ENCODE measurements at regions not wholly inside any gene's neighbourhood (a gene's known extent, or its start where the extent isn't known, plus 50 kb on each side); places are given as distances from the start of the nearest gene placed in this dataset.

DNA sequence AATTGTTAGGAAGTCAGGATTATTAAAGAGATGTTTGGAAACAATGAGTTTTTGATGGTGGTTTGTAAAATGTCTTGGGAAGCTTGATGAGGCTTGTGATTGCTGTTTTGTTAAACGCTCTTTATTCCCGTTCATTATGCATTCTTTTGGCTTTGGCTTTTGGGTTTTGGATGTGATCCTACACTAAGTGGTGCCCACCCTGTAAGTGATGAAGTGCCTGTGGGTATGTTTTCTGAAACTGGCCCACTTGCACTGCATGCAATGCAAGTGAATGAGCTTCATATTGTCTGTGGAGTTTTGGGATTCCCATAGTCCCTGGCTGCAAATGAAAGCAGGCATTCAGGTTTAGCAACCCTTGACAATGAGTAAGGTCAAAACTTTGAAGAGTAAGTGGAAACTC is 1035.5 kb upstream of the WWC1 start:
- DNase-seq, result no peak
- Histone ChIP-seq H3K9me3 (no peaks in the 10 kb centered on the region), H3K27me3 (no peaks in the 10 kb centered on the region), H3K4me1 (no peaks in the 10 kb centered on the region), H3K4me3 (ENCODE audit: low read depth, low read length) (no peak overlapping the region), H3K36me3 (no peaks in the 10 kb centered on the region)
- TF ChIP-seq, protein P1, sequence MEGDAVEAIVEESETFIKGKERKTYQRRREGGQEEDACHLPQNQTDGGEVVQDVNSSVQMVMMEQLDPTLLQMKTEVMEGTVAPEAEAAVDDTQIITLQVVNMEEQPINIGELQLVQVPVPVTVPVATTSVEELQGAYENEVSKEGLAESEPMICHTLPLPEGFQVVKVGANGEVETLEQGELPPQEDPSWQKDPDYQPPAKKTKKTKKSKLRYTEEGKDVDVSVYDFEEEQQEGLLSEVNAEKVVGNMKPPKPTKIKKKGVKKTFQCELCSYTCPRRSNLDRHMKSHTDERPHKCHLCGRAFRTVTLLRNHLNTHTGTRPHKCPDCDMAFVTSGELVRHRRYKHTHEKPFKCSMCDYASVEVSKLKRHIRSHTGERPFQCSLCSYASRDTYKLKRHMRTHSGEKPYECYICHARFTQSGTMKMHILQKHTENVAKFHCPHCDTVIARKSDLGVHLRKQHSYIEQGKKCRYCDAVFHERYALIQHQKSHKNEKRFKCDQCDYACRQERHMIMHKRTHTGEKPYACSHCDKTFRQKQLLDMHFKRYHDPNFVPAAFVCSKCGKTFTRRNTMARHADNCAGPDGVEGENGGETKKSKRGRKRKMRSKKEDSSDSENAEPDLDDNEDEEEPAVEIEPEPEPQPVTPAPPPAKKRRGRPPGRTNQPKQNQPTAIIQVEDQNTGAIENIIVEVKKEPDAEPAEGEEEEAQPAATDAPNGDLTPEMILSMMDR (IDR thresholded peaks at IDR 0.05; ENCODE audit: low read depth, low read length), result no peak

DNA sequence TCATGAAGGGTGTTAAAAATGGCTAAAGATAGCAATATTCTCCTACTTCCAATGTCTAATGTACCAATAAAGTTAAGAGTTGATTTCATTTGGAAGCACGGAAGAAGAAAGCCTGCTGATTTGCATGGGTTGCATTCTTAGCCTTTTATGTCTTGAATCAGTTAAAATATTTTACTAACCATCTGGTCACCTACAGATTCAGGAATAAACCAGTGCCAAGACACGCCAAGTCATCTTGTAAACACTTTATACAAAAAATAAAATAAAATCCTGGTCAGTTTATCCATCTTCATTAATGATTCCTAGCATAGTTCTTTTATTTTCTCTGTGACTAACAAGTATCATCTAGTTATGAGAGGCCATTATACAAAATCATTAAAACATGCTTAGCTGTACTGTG is 1031.6 kb upstream of the WWC1 start:
- no peaks in the 10 kb centered on the region for H3K36me3 ChIP-seq
- no peak overlapping the region for H3K4me3 ChIP-seq (ENCODE audit: low read depth, low read length)
- H3K27me3 ChIP-seq, result no peaks in the 10 kb centered on the region
- TF ChIP-seq, protein P1 (IDR thresholded peaks at IDR 0.05; ENCODE audit: low read depth, low read length), result no peak
- no peaks in the 10 kb centered on the region for H3K4me1 ChIP-seq
- H3K9me3 ChIP-seq, result no peaks in the 10 kb centered on the region
- DNase-seq, result no peak

DNA sequence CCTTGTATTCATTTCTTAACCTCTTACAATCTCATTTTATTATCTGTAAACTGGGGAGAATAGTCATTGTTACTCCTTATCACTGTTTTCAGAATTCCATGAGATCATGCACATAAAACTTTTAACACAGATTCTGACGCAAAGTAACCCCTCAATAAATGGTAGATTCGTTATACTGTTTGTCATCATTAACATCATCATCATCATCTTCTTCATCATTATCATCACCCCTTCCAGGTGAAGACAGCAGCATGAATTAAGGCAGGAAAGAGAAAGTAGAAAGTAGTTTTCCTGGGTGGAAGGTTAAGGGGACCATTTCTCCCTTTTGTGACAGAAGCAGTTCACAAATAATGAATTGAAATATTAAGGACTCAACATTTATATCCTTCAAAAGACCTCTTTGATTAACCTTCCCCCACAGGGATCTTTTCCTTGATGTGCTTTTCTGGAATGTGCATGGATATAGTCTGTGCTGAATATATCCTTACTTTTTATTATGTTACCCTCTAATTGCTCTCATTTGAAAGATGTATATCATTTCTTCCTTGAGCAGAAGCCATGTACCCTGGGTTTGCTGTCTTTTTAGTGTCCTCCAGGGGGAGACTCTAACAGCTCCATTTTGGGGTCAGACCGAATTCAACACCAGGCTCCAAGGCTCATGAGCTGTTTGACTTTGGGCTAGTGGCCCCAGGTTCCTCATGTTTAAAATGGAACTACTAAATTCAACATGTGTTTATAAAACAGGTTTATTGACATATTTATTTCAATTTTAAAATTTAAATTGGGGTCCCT is 1029.9 kb upstream of the WWC1 start:
- Histone ChIP-seq H3K36me3 (no peaks in the 10 kb centered on the region), H3K4me1 (no peaks in the 10 kb centered on the region), H3K9me3 (no peaks in the 10 kb centered on the region), H3K27me3 (no peaks in the 10 kb centered on the region), H3K4me3 (ENCODE audit: low read depth, low read length) (no peak overlapping the region)
- peak; percentile 23 for DNase-seq
- TF ChIP-seq, protein P1 (IDR thresholded peaks at IDR 0.05; ENCODE audit: low read depth, low read length), result peak; percentile 69

DNA sequence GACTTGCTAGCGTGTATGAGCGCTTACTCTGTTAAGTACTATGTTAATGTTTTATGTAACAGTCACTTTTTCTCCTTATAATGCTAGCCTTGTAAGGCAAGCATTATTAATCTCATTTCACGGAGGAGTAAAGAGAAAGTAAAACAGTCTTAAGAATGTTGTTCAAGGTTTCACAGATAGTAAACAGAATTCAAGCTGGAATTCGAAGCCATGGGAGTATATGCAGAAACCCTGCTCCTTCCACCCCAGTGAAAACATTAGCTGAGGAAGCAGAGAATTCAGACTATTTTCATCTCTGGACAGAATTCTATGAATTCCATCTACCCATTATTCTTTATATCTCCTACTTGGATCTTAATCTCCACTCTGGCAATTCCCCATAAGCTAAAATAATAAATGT is 1028.3 kb upstream of the WWC1 start:
- H3K4me1 ChIP-seq, result no peaks in the 10 kb centered on the region
- no peak overlapping the region for H3K4me3 ChIP-seq (ENCODE audit: low read depth, low read length)
- no peaks in the 10 kb centered on the region for H3K9me3 ChIP-seq
- H3K27me3 ChIP-seq, result no peaks in the 10 kb centered on the region
- no peak for DNase-seq
- no peaks in the 10 kb centered on the region for H3K36me3 ChIP-seq
- TF ChIP-seq, protein P1 (IDR thresholded peaks at IDR 0.05; ENCODE audit: low read depth, low read length), result no peak

DNA sequence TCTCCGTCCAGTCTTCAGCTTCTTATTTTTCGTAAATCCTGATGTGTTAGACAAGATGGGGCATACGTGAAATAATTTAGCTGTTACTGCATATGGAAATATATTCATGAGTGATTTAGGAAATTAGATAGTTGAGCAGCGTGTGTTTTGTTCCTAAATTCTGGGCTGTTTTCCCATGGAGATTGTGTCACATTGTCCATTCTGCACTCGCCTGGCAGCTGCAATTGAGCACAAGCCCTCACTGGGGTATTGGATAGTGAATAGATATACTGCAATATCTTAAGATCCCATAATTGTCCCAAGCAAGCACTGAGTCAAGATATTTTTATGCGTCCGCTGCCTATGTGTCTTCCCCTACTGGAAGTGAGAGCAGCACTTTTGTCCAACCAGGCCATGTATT is 1027.1 kb upstream of the WWC1 start:
- no peak overlapping the region for H3K4me3 ChIP-seq (ENCODE audit: low read depth, low read length)
- H3K9me3 ChIP-seq, result no peaks in the 10 kb centered on the region
- no peaks in the 10 kb centered on the region for H3K4me1 ChIP-seq
- DNase-seq, result no peak
- no peaks in the 10 kb centered on the region for H3K36me3 ChIP-seq
- H3K27me3 ChIP-seq, result no peaks in the 10 kb centered on the region
- TF ChIP-seq, protein P1 (IDR thresholded peaks at IDR 0.05; ENCODE audit: low read depth, low read length), result no peak

DNA sequence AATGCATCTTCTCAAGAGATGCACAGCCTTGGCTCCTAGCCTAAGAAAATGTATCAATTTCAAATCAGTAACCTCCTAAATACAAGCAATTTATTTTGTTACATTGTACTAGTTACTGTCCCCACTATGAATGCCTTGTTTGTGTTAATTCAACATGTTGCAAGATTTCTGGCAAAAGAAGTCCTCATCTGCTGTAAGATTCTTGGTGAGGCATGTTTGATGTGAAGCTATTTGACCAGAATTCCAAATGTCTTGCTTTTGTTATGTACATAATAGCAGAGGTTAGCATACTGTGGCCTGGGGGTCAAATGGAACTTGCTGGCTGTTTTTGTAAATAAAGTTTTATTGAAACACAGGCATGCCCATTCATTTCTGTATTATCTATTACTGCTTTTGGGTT is 1023.1 kb upstream of the WWC1 start:
- Histone ChIP-seq H3K27me3 (no peaks in the 10 kb centered on the region), H3K4me3 (ENCODE audit: low read depth, low read length) (no peak overlapping the region), H3K36me3 (no peaks in the 10 kb centered on the region), H3K9me3 (no peaks in the 10 kb centered on the region), H3K4me1 (no peaks in the 10 kb centered on the region)
- no peak for DNase-seq
- TF ChIP-seq, protein P1 (IDR thresholded peaks at IDR 0.05; ENCODE audit: low read depth, low read length), result no peak

Measured in BE2C (cell line).